Fibroblast of villous mesenchyme (primary cell): ENCODE measurements at regions not wholly inside any gene's neighbourhood (a gene's known extent, or its start where the extent isn't known, plus 50 kb on each side); places are given as distances from the start of the nearest gene placed in this dataset.
A peak's percentile ranks its signal among the peaks of the same experiment; 100 is the strongest.

Experiments used
- DNase-seq: peaks from one replicate; pipeline ENCODE4 v3.0.0-alpha.2; 2010; ENCODE audit warnings: low read depth
- H3K4me3 ChIP-seq: 2 replicates; pipeline ENCODE4 v1.5.1; 2011; ENCODE audit warnings: low read depth, mild to moderate bottlenecking, low read length
- TF ChIP-seq, protein P1 (sequence below): IDR thresholded peaks from 2 replicates; pipeline ENCODE4 v1.5.1; 2012; ENCODE audit warnings: low read depth, mild to moderate bottlenecking, low read length; ENCODE audit not compliant: insufficient read depth

DNA sequence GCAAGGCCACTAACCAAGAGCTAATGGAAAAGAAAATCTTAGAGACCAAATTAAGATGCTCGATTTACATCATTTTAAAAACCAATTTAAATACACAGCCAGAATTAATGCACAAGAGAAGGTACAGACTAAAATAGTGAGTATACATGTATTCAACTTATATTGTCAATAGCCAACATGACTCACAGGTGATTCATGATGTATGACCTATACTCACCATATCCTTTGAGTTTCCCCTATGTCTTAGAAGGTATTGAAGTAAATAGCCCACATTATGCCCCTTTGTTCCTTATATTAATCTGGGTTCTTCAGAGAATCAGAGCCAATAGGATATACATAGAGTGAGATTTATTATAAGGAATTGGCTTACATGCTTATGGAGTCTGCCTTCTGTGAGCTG lies 97.5 kb upstream of the ANO3 start:
- H3K4me3 ChIP-seq: no peak overlapping the region
- DNase-seq: no peak
- TF ChIP-seq, protein P1, sequence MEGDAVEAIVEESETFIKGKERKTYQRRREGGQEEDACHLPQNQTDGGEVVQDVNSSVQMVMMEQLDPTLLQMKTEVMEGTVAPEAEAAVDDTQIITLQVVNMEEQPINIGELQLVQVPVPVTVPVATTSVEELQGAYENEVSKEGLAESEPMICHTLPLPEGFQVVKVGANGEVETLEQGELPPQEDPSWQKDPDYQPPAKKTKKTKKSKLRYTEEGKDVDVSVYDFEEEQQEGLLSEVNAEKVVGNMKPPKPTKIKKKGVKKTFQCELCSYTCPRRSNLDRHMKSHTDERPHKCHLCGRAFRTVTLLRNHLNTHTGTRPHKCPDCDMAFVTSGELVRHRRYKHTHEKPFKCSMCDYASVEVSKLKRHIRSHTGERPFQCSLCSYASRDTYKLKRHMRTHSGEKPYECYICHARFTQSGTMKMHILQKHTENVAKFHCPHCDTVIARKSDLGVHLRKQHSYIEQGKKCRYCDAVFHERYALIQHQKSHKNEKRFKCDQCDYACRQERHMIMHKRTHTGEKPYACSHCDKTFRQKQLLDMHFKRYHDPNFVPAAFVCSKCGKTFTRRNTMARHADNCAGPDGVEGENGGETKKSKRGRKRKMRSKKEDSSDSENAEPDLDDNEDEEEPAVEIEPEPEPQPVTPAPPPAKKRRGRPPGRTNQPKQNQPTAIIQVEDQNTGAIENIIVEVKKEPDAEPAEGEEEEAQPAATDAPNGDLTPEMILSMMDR: no peak

DNA sequence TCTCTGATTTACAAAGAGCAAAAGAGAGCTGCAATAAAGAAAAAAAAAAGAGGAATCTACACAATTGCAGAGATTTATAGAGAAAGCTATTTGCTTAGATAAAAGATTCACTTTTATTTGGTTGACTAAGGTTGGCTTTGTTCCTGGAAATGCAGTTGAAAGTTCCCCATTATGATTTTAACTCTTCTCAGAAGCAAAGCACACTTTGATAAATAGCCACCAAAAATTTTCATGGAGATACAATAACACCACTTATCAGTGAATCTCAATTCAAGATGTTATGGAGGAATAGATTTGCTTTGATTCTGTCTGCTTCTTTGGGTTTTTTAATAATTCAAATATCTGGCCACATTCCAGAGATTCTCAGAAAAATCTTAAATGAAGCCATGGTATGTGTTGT lies 88.5 kb upstream of the ANO3 start:
- no peak for DNase-seq
- TF ChIP-seq, protein P1: no peak
- no peak overlapping the region for H3K4me3 ChIP-seq

DNA sequence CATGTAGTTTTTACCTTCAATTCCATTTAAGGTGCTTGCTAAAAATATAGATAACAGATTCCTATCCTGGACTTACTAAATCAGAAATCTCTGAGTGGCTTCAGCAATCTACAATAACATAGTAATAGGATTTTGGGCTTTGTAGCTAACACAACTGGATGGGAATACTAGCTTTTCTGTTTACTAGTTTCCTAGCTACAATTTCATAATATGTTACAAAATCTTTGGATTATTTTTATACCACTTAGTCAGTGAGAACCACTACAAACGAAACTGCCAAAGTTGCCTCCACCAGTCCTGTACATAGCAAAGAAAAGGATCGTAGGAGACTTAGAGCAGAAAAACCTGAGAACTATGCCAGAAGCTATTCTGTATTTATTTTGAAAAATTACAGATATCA lies 87.7 kb upstream of the ANO3 start:
- peak; percentile 12 for DNase-seq
- H3K4me3 ChIP-seq: no peak overlapping the region
- TF ChIP-seq, protein P1: no peak

DNA sequence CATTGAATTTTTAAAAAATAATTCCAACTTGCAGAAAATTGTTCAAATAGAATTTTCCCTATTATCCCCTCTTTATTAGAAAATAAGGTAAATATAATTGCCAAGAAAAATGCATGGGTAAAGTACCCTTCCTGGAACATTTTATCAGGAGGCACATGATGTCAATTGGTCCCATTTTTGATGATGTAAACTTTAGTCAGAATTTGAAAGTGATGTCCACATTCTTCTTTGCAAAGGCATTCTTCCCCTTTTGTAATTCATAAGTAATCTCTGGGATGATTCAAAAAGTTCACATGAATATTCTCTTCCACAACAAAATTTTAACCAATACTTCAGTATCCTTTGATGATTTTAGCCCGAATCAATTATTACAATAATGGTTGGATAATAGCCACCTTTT lies 86.9 kb upstream of the ANO3 start:
- H3K4me3 ChIP-seq: no peak overlapping the region
- TF ChIP-seq, protein P1: no peak
- DNase-seq: no peak

DNA sequence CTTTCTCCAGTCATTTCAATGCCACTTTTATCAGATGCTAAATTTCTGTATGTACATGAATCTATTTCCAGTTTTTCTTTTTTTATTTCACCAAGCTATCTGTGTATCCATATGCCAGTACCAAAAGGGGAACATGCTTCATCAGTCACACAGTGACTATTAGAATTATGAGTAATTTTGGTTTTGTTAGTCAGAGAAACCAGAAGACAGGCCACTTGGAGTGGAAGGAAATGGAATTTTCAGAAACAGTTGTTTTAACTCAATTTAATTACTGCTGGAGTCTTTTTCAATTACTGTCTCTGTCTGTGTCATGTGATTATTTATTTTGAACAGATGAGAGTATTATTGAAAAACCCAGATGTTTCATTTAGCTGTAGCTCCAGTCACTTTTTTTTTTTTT lies 84.6 kb upstream of the ANO3 start:
- TF ChIP-seq, protein P1: no peak
- peak; percentile 65 for DNase-seq
- no peak overlapping the region for H3K4me3 ChIP-seq

DNA sequence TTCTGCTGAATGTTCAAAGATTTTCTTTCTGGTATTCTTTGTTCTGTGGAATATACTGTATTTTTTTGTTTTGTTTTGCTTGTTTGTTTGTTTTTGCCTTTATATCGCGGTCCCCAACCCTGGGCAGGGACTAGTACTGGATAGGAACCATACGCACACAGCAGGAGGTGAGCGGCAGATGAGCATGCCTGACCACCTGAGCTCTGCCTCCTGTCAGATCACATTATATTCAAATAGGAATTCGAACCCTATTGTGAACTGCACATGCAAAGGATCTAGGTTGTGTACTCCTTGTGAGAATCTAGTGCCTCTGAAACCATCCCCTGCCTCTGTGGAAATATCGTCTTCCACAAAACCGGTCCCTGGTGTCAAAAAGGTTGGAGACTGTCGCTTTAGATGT lies 83.3 kb upstream of the ANO3 start:
- DNase-seq: no peak
- TF ChIP-seq, protein P1: no peak
- no peak overlapping the region for H3K4me3 ChIP-seq

DNA sequence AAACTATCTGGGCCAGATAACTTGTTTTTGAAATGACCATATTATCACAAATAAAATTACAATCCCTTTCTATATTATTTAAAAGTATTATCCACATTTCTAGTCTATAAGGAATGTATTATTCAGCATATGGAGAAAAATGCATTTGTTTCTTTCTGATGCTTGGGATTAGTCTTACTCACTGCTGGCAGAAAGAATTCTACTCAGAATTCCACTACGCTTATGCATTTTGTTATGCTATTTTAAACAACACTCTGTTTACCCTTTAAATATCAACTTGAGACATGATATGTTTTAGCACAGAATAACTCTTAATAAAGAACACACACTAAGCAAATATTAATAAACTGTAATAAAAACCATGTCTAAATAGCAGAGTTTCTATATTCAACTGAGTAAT lies 77.6 kb upstream of the ANO3 start:
- no peak for DNase-seq
- TF ChIP-seq, protein P1: no peak

More for the DNA sequence above, 77.6 kb upstream of the ANO3 start:
- H3K4me3 ChIP-seq: no peak overlapping the region
